HCT116 (cell line): ENCODE measurements at regions not wholly inside any gene's neighbourhood (a gene's known extent, or its start where the extent isn't known, plus 50 kb on each side); places are given as distances from the start of the nearest gene placed in this dataset.

Experiments used
- ATAC-seq: fragments of 200-7000 bp; cut with Tn5 transposase; 2 replicates; pipeline ENCODE4 v1.9.1; 2020; ENCODE audit warnings: mild to moderate bottlenecking, moderate library complexity
- BruUV-seq: library from RNA; stranded (reverse); fragments of 400-500 nt; replicated peaks from 2 replicates; lab custom pipeline; 2021; lab: Mats Ljungman, UMichigan
- CTCF ChIA-PET: fragments of 300-600 bp; sonication (Branson Sonifier 250); formaldehyde crosslinking; loops from one replicate; lab custom pipeline; 2021; ENCODE audit warnings: antibody characterized with exemption; lab: Charles Lee
- POLR2A ChIA-PET: fragments of 300-600, 350-600 bp; sonication (Branson Sonifier 250); formaldehyde crosslinking; loops from one replicate; lab custom pipeline; 2021; ENCODE audit warnings: antibody characterized with exemption; lab: Charles Lee
- RAD21 ChIA-PET, 2 experiments: fragments of 300-600 bp; sonication (Branson Sonifier 250); formaldehyde crosslinking; loops; one replicate each; lab custom pipeline; 2023; ENCODE audit warnings: low total read pairs in 2 of 2; ENCODE audit not compliant: uncharacterized antibody in 2 of 2, unreplicated experiment in 2 of 2, low non-redundant PET in 1 of 2; lab: Charles Lee
- DNase-seq: peaks from one replicate; pipeline ENCODE4 v3.0.0-alpha.2; 2010; ENCODE audit warnings: low read depth, low spot score
- H2AFZ ChIP-seq: fragments of 200-600 bp; shearing (Covaris generic), sonication (generic); 2 replicates; pipeline ENCODE4 v1.6.1; 2017; ENCODE audit warnings: low read depth, mixed run types, mixed read lengths, antibody characterized with exemption, low read length; ENCODE audit not compliant: poor library complexity, severe bottlenecking
- H3K27ac ChIP-seq: 2 replicates; pipeline ENCODE4 v1.5.1; 2012; ENCODE audit warnings: low read depth, low read length
- H3K27me3 ChIP-seq: fragments of 200-600 bp; sonication (generic); 2 replicates; pipeline ENCODE4 v1.6.1; 2016; ENCODE audit warnings: mixed run types, low read length, mixed read lengths; ENCODE audit not compliant: insufficient read depth
- H3K36me3 ChIP-seq, 2 experiments: fragments of 200-500 bp in 1 of 2; fragments of 200-600 bp in 1 of 2; sonication (Bioruptor generic) in 1 of 2; sonication (generic) in 1 of 2; 2 replicates each; pipeline versions ENCODE4 v1.5.1 to v1.6.1; 2014 to 2016; ENCODE audit warnings: low read length in 2 of 2, inconsistent platforms in 1 of 2, mixed read lengths in 1 of 2, mixed run types in 1 of 2; ENCODE audit not compliant: insufficient read depth in 2 of 2, control insufficient read depth in 1 of 2
- H3K4me1 ChIP-seq, 2 experiments: fragments of 200-600 bp in 1 of 2; sonication (generic) in 1 of 2; 2 replicates each; pipeline versions ENCODE4 v1.5.1 to v1.6.1; 2012 to 2017; ENCODE audit warnings: low read length in 2 of 2, inconsistent platforms in 1 of 2, mild to moderate bottlenecking in 1 of 2, mixed read lengths in 1 of 2, mixed run types in 1 of 2, moderate library complexity in 1 of 2; ENCODE audit not compliant: insufficient read depth in 2 of 2, control insufficient read depth in 1 of 2
- H3K4me2 ChIP-seq: fragments of 200-600 bp; sonication (generic); 2 replicates; pipeline ENCODE4 v1.6.1; 2017; ENCODE audit warnings: mixed run types, low read length, mixed read lengths
- H3K4me3 ChIP-seq, 2 experiments: fragments of 200-600 bp in 1 of 2; sonication (generic) in 1 of 2; replicated peaks in 1 of 2; 2 replicates each; pipeline ENCODE4 v1.5.1; 2011 to 2016; ENCODE audit warnings: low read length in 2 of 2, control low read depth in 1 of 2, low read depth in 1 of 2, mild to moderate bottlenecking in 1 of 2, mixed read lengths in 1 of 2, mixed run types in 1 of 2
- H3K79me2 ChIP-seq: fragments of 200-600 bp; sonication (generic); 2 replicates; pipeline ENCODE4 v1.6.1; 2017; ENCODE audit warnings: mild to moderate bottlenecking, mixed run types, low read length, moderate library complexity, mixed read lengths; ENCODE audit not compliant: insufficient read depth
- H3K9ac ChIP-seq: fragments of 200-600 bp; sonication (generic); 2 replicates; pipeline ENCODE4 v1.6.1; 2016; ENCODE audit warnings: low read length, mixed read lengths
- H3K9me2 ChIP-seq: fragments of 200-600 bp; sonication (generic), shearing (Covaris generic); 2 replicates; pipeline ENCODE4 v1.6.1; 2017; ENCODE audit warnings: mixed run types, mild to moderate bottlenecking, moderate library complexity; ENCODE audit not compliant: insufficient read depth
- H3K9me3 ChIP-seq, 2 experiments: fragments of 200-500 bp in 1 of 2; fragments of 200-600 bp in 1 of 2; sonication (Bioruptor generic) in 1 of 2; sonication (generic) in 1 of 2; 2 replicates each; pipeline ENCODE4 v1.6.1; 2014 to 2017; ENCODE audit warnings: low read length in 2 of 2, mixed read lengths in 2 of 2, inconsistent platforms in 1 of 2, low read depth in 1 of 2, mild to moderate bottlenecking in 1 of 2, mixed run types in 1 of 2, moderate library complexity in 1 of 2; ENCODE audit not compliant: control insufficient read depth in 1 of 2, insufficient read depth in 1 of 2
- H4K20me1 ChIP-seq: fragments of 200-600 bp; sonication (generic), shearing (Covaris generic); 2 replicates; pipeline ENCODE4 v1.6.1; 2017; ENCODE audit warnings: mixed run types, mild to moderate bottlenecking, moderate library complexity; ENCODE audit not compliant: insufficient read depth
- ATF3 ChIP-seq: IDR thresholded peaks from 2 replicates; pipeline ENCODE4 v1.6.1; 2012
- CEBPB ChIP-seq: IDR thresholded peaks from 2 replicates; pipeline ENCODE4 v1.6.1; 2012; ENCODE audit warnings: low read depth
- CTCF ChIP-seq, 3 experiments: fragments of 200-600 bp in 1 of 3; sonication (generic) in 1 of 3; IDR thresholded peaks in 2 of 3; conservative IDR thresholded peaks in 1 of 3; 2 replicates each; pipeline ENCODE4 v1.5.1; 2012 to 2017; ENCODE audit warnings: low read depth in 2 of 3, low read length in 2 of 3, antibody characterized with exemption in 1 of 3, borderline replicate concordance in 1 of 3, control low read depth in 1 of 3, mild to moderate bottlenecking in 1 of 3, mixed read lengths in 1 of 3, mixed run types in 1 of 3, moderate library complexity in 1 of 3; ENCODE audit not compliant: insufficient read depth in 1 of 3
- EGR1 ChIP-seq: IDR thresholded peaks from 2 replicates; pipeline ENCODE4 v1.6.1; 2012; ENCODE audit warnings: low read depth
- EZH2 ChIP-seq: fragments of 200-600 bp; sonication (generic); IDR thresholded peaks from 2 replicates; pipeline ENCODE4 v1.6.1; 2017; ENCODE audit warnings: antibody characterized with exemption, mixed run types
- EZH2phosphoT487 ChIP-seq: fragments of 200-600 bp; IDR thresholded peaks from 2 replicates; pipeline ENCODE4 v1.6.1; 2018; ENCODE audit warnings: antibody characterized with exemption, borderline replicate concordance
- FOSL1 ChIP-seq: IDR thresholded peaks from 2 replicates; pipeline ENCODE4 v1.6.1; 2012; ENCODE audit warnings: low read depth
- JUND ChIP-seq: IDR thresholded peaks from 2 replicates; pipeline ENCODE4 v1.6.1; 2012
- MAX ChIP-seq: IDR thresholded peaks from 2 replicates; pipeline ENCODE4 v1.6.1; 2012
- POLR2A ChIP-seq: IDR thresholded peaks from 2 replicates; pipeline ENCODE4 v1.7.0; 2011; ENCODE audit warnings: borderline replicate concordance; ENCODE audit not compliant: insufficient read depth, insufficient read length; ENCODE audit errors: extremely low read depth
- POLR2AphosphoS5 ChIP-seq: IDR thresholded peaks from 2 replicates; pipeline ENCODE4 v1.6.1; 2011; ENCODE audit warnings: mild to moderate bottlenecking, low read depth, low read length, moderate library complexity
- REST ChIP-seq: IDR thresholded peaks from 2 replicates; pipeline ENCODE4 v1.6.1; 2012; ENCODE audit warnings: low read depth
- SIN3A ChIP-seq: IDR thresholded peaks from 2 replicates; pipeline ENCODE4 v1.6.1; 2012; ENCODE audit warnings: low read depth
- SP1 ChIP-seq: IDR thresholded peaks from 2 replicates; pipeline ENCODE4 v1.6.1; 2012; ENCODE audit warnings: low read depth
- SRF ChIP-seq: IDR thresholded peaks from 2 replicates; pipeline ENCODE4 v1.6.1; 2012; ENCODE audit warnings: low read depth
- TCF7L2 ChIP-seq: IDR thresholded peaks from 2 replicates; pipeline ENCODE4 v1.7.0; 2011; ENCODE audit warnings: borderline replicate concordance, inconsistent platforms; ENCODE audit not compliant: insufficient read depth, insufficient read length; ENCODE audit errors: extremely low read depth
- ZBTB33 ChIP-seq: IDR thresholded peaks from 2 replicates; pipeline ENCODE4 v1.6.1; 2011; ENCODE audit warnings: mild to moderate bottlenecking, low read length, moderate library complexity; ENCODE audit not compliant: insufficient replicate concordance; ENCODE audit errors: extremely low read depth
- ZNF274 ChIP-seq: fragments of 200-500 bp; sonication (Bioruptor generic); IDR thresholded peaks from 2 replicates; pipeline ENCODE4 v1.6.1; 2014; ENCODE audit warnings: mild to moderate bottlenecking, low read depth, low read length, inconsistent platforms
- intact Hi-C: fragments of 100-400 bp; cut with micrococcal nuclease; formaldehyde crosslinking; loops from 2 replicates; pipeline ENCODE4 v1.10.0; 2022

GRCh38 chr11:115982666-115983065, 478.5 kb upstream of the CADM1 start:
- no peaks in the 10 kb centered on the region for H3K79me2 ChIP-seq
- TF ChIP-seq REST (no peak), POLR2AphosphoS5 (no peak), ZNF274 (no peak), SIN3A (no peak), FOSL1 (no peak), SRF (no peak), ATF3 (no peak), ZBTB33 (no peak), CEBPB (no peak), TCF7L2 (no peak), POLR2A (no peak), SP1 (no peak), CTCF (IDR thresholded peaks at IDR 0.05 in 2 of 3, conservative IDR thresholded peaks at IDR 0.05 in 1 of 3; ENCODE audit: borderline replicate concordance in 1 of 3, insufficient read depth in 1 of 3, low read depth in 2 of 3, low read length in 2 of 3) (no peak), EGR1 (no peak), EZH2phosphoT487 (no peak), MAX (no peak), JUND (no peak), EZH2 (no peak)
- ChIA-PET RAD21 (no interaction called here), POLR2A (no interaction called here), CTCF (no interaction called here)
- H3K4me2 ChIP-seq: no peak overlapping the region
- H3K9me3 ChIP-seq: no peaks in the 10 kb centered on the region
- no TSS peak for BruUV-seq
- H3K4me1 ChIP-seq: no peaks in the 10 kb centered on the region
- H3K36me3 ChIP-seq: no peaks in the 10 kb centered on the region
- intact Hi-C loops: no loop called here
- H4K20me1 ChIP-seq: no peaks in the 10 kb centered on the region
- ATAC-seq (no peak), DNase-seq (no peak)
- H3K27ac ChIP-seq: no peak overlapping the region
- no peak overlapping the region for H2AFZ ChIP-seq
- H3K9me2 ChIP-seq: no peaks in the 10 kb centered on the region
- no peak overlapping the region for H3K9ac ChIP-seq
- H3K4me3 ChIP-seq: no peak overlapping the region
- H3K27me3 ChIP-seq: no peaks in the 10 kb centered on the region
